ENCODE measurements at regions not wholly inside any gene's neighbourhood (a gene's known extent, or its start where the extent isn't known, plus 50 kb on each side); places are given as distances from the start of the nearest gene placed in this dataset.

- H3K27me3 ChIP-seq (replicated peaks; ENCODE audit: insufficient read depth, low read depth, low read length, poor library complexity): no peaks in the 10 kb centered on the region
- CTCF ChIA-PET: no interaction called here
- no peak for TF ChIP-seq EZH2 (IDR thresholded peaks at IDR 0.05; ENCODE audit: borderline replicate concordance, low read depth, low read length, poor library complexity, severe bottlenecking)
- TF ChIP-seq, protein P1, sequence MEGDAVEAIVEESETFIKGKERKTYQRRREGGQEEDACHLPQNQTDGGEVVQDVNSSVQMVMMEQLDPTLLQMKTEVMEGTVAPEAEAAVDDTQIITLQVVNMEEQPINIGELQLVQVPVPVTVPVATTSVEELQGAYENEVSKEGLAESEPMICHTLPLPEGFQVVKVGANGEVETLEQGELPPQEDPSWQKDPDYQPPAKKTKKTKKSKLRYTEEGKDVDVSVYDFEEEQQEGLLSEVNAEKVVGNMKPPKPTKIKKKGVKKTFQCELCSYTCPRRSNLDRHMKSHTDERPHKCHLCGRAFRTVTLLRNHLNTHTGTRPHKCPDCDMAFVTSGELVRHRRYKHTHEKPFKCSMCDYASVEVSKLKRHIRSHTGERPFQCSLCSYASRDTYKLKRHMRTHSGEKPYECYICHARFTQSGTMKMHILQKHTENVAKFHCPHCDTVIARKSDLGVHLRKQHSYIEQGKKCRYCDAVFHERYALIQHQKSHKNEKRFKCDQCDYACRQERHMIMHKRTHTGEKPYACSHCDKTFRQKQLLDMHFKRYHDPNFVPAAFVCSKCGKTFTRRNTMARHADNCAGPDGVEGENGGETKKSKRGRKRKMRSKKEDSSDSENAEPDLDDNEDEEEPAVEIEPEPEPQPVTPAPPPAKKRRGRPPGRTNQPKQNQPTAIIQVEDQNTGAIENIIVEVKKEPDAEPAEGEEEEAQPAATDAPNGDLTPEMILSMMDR (conservative IDR thresholded peaks at IDR 0.05; ENCODE audit: low read depth, low read length): no peak
- no peak overlapping the region for H3K27ac ChIP-seq (ENCODE audit: low read depth, low read length, poor library complexity, severe bottlenecking)
- no peaks in the 10 kb centered on the region for H3K4me1 ChIP-seq (ENCODE audit: insufficient read depth, low read length, poor library complexity, severe bottlenecking)
- no peak overlapping the region for H3K4me3 ChIP-seq (ENCODE audit: low read depth, low read length, poor library complexity, severe bottlenecking)
- H3K36me3 ChIP-seq (ENCODE audit: insufficient read depth, low read length, poor library complexity, severe bottlenecking): no peaks in the 10 kb centered on the region
- intact Hi-C loops (cut with micrococcal nuclease; ENCODE audit: unreplicated experiment): no loop called here
- H3K9me3 ChIP-seq (ENCODE audit: low read depth, low read length, poor library complexity, severe bottlenecking): no peaks in the 10 kb centered on the region
- no peak for DNase-seq (ENCODE audit: low spot score)
- no TSS peak for BruUV-seq (replicated peaks)
- POLR2A ChIA-PET (ENCODE audit: low non-redundant PET): no interaction called here
Observed at GRCh38 chr2:78682781-78683180, 342.7 kb upstream of the REG3G start.

GRCh38 chr2:78686625-78687153 lies 338.8 kb upstream of the REG3G start:
- no peaks in the 10 kb centered on the region for H3K4me1 ChIP-seq (ENCODE audit: insufficient read depth, low read length, poor library complexity, severe bottlenecking)
- BruUV-seq (replicated peaks): no TSS peak
- no peaks in the 10 kb centered on the region for H3K27me3 ChIP-seq (replicated peaks; ENCODE audit: insufficient read depth, low read depth, low read length, poor library complexity)
- H3K4me3 ChIP-seq (ENCODE audit: low read depth, low read length, poor library complexity, severe bottlenecking): no peak overlapping the region
- ChIA-PET POLR2A (ENCODE audit: low non-redundant PET) (no interaction called here), CTCF (no interaction called here)
- no peaks in the 10 kb centered on the region for H3K36me3 ChIP-seq (ENCODE audit: insufficient read depth, low read length, poor library complexity, severe bottlenecking)
- H3K9me3 ChIP-seq (ENCODE audit: low read depth, low read length, poor library complexity, severe bottlenecking): no peaks in the 10 kb centered on the region
- H3K27ac ChIP-seq (ENCODE audit: low read depth, low read length, poor library complexity, severe bottlenecking): no peak overlapping the region
- no peak for DNase-seq (ENCODE audit: low spot score)
- no peak for TF ChIP-seq EZH2 (IDR thresholded peaks at IDR 0.05; ENCODE audit: borderline replicate concordance, low read depth, low read length, poor library complexity, severe bottlenecking)
- TF ChIP-seq, protein P1 (conservative IDR thresholded peaks at IDR 0.05; ENCODE audit: low read depth, low read length): no peak
- intact Hi-C loops (cut with micrococcal nuclease; ENCODE audit: unreplicated experiment): no loop called here

DNA sequence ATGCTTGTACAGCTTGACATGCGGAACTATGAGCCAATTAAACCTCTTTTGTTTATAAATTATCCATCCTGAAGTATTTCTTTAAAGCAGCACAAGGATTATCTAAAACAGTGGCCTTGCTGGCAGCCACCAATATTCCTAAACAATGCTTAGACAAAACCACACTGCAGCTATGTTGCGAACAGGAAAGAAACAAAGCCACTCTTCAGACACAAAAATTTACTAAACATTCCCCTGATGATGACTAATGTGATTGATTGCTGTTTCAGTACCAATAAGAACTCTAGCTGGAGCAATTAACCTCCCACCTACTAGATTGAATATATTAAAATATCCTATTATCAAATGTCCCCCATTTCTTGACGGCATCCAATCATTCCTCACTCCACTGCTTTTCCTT lies 325.8 kb upstream of the REG3G start:
- ChIA-PET POLR2A (ENCODE audit: low non-redundant PET) (no interaction called here), CTCF (no interaction called here)
- H3K4me3 ChIP-seq (ENCODE audit: low read depth, low read length, poor library complexity, severe bottlenecking): no peak overlapping the region
- H3K27me3 ChIP-seq (replicated peaks; ENCODE audit: insufficient read depth, low read depth, low read length, poor library complexity): no peaks in the 10 kb centered on the region
- H3K9me3 ChIP-seq (ENCODE audit: low read depth, low read length, poor library complexity, severe bottlenecking): no peaks in the 10 kb centered on the region
- intact Hi-C loops (cut with micrococcal nuclease; ENCODE audit: unreplicated experiment): loop anchor here (5.0 kb wide), 1 partner anchor 238 kb away; no protein-coding TSS in a partner anchor
- TF ChIP-seq, protein P1 (conservative IDR thresholded peaks at IDR 0.05; ENCODE audit: low read depth, low read length): no peak
- TF ChIP-seq EZH2 (IDR thresholded peaks at IDR 0.05; ENCODE audit: borderline replicate concordance, low read depth, low read length, poor library complexity, severe bottlenecking): no peak
- H3K36me3 ChIP-seq (ENCODE audit: insufficient read depth, low read length, poor library complexity, severe bottlenecking): no peaks in the 10 kb centered on the region
- H3K27ac ChIP-seq (ENCODE audit: low read depth, low read length, poor library complexity, severe bottlenecking): peak overlapping the region; percentile 30
- BruUV-seq (replicated peaks): no TSS peak
- peak; percentile 24 for DNase-seq (ENCODE audit: low spot score)
- H3K4me1 ChIP-seq (ENCODE audit: insufficient read depth, low read length, poor library complexity, severe bottlenecking): peaks cover 8% of the 10 kb centered on the region

Measured in A673 (cell line).